Left colon (tissue), 2 donors: ENCODE measurements at regions not wholly inside any gene's neighbourhood (a gene's known extent, or its start where the extent isn't known, plus 50 kb on each side); places are given as distances from the start of the nearest gene placed in this dataset.
A peak's percentile ranks its signal among the peaks of the same experiment; 100 is the strongest.
"Not testable (repeated sequence)": the region's sequence is repeated elsewhere in the genome, so short reads cannot be mapped to it uniquely, and the experiment has no call there.

Experiments used
- ATAC-seq: fragments of 200-7000 bp; cut with Tn5 transposase; one replicate; pipeline ENCODE4 v1.9.1; 2020; ENCODE audit warnings: mild to moderate bottlenecking, moderate library complexity
- DNase-seq, 2 donors: peaks; one replicate each; pipeline ENCODE4 v3.0.0-alpha.2; 2020
- intact Hi-C, 2 donors: fragments of 100-400 bp; cut with DNase I in 1 of 2; cut with micrococcal nuclease in 1 of 2; formaldehyde crosslinking; loops; one replicate each; pipeline versions ENCODE4 v1.11.2 to v1.14.0; 2022; cut with DNase I, micrococcal nuclease
- donor health status: DM: no; HTN: no; CAD: no.
- donor health status: DM: yes; HTN: yes; CAD: no.

- ATAC-seq (no peak), DNase-seq (no peak)
- intact Hi-C loops: no loop called here
Observed at GRCh38 chr2:193219413-193219812, 1024.7 kb upstream of the TMEFF2 start.

- intact Hi-C loops: no loop called here
- no peak for ATAC-seq
- DNase-seq: no peak
Observed at GRCh38 chr2:193201583-193201982, 1006.9 kb upstream of the TMEFF2 start.

- DNase-seq (no peak), ATAC-seq (no peak)
- intact Hi-C loops: no loop called here
Observed at GRCh38 chr2:193199322-193199721, 1004.6 kb upstream of the TMEFF2 start.

- no peak for ATAC-seq
- intact Hi-C loops: no loop called here
- DNase-seq: no peak
Observed at GRCh38 chr2:193187816-193188215, 993.1 kb upstream of the TMEFF2 start.

- intact Hi-C loops, DNase-seq, ATAC-seq: not testable (repeated sequence)
Observed at GRCh38 chr2:193170981-193171380, 976.2 kb upstream of the TMEFF2 start.

GRCh38 chr2:193156480-193156879 is 961.7 kb upstream of the TMEFF2 start:
- ATAC-seq: no peak
- DNase-seq: no peak
- intact Hi-C loops: no loop called here

- intact Hi-C loops: no loop called here
- ATAC-seq (no peak), DNase-seq (no peak)
Observed at GRCh38 chr2:193154076-193154475, 959.3 kb upstream of the TMEFF2 start.

GRCh38 chr2:193153576-193153975 is 958.8 kb upstream of the TMEFF2 start:
- intact Hi-C loops: no loop called here
- DNase-seq: no peak
- no peak for ATAC-seq

- ATAC-seq, intact Hi-C loops, DNase-seq: not testable (repeated sequence)
Observed at GRCh38 chr2:193142467-193142866, 947.7 kb upstream of the TMEFF2 start.

GRCh38 chr2:193141998-193142397 is 947.3 kb upstream of the TMEFF2 start:
- no peak for DNase-seq
- ATAC-seq: no peak
- intact Hi-C loops: no loop called here

GRCh38 chr2:193140895-193141294 is 946.2 kb upstream of the TMEFF2 start:
- DNase-seq, intact Hi-C loops, ATAC-seq: not testable (repeated sequence)

- peak; percentile 100 for ATAC-seq
- intact Hi-C loops: no loop called here
- no peak for DNase-seq
Observed at GRCh38 chr2:193124815-193125214, 930.1 kb upstream of the TMEFF2 start.

- ATAC-seq (no peak), DNase-seq (no peak)
- intact Hi-C loops: no loop called here
Observed at GRCh38 chr2:193114827-193115226, 920.1 kb upstream of the TMEFF2 start.

GRCh38 chr2:193112986-193113385 is 918.3 kb upstream of the TMEFF2 start:
- intact Hi-C loops: no loop called here
- ATAC-seq: no peak

GRCh38 chr2:193103064-193103463 is 908.3 kb upstream of the TMEFF2 start:
- DNase-seq: no peak
- ATAC-seq: no peak
- intact Hi-C loops: no loop called here

More at GRCh38 chr2:193112986-193113385, 918.3 kb upstream of the TMEFF2 start:
- DNase-seq: no peak

- ATAC-seq (no peak), DNase-seq (no peak)
- intact Hi-C loops: no loop called here
Observed at GRCh38 chr2:193101591-193101990, 906.9 kb upstream of the TMEFF2 start.

- no peak for DNase-seq
- intact Hi-C loops: no loop called here
- ATAC-seq: no peak
Observed at GRCh38 chr2:193088026-193088425, 893.3 kb upstream of the TMEFF2 start.

GRCh38 chr2:193076995-193077394 is 882.3 kb upstream of the TMEFF2 start:
- DNase-seq (no peak), ATAC-seq (no peak)
- intact Hi-C loops: no loop called here

GRCh38 chr2:193074933-193075332 is 880.2 kb upstream of the TMEFF2 start:
- DNase-seq (no peak), ATAC-seq (no peak)
- intact Hi-C loops: no loop called here

- DNase-seq (no peak), ATAC-seq (no peak)
- intact Hi-C loops: no loop called here
Observed at GRCh38 chr2:193072647-193073046, 877.9 kb upstream of the TMEFF2 start.

GRCh38 chr2:193025556-193025955 is 830.8 kb upstream of the TMEFF2 start:
- intact Hi-C loops, DNase-seq, ATAC-seq: not testable (repeated sequence)

GRCh38 chr2:193024791-193025190 is 830.1 kb upstream of the TMEFF2 start:
- ATAC-seq (no peak), DNase-seq (no peak)
- intact Hi-C loops: no loop called here
